Astrocyte (in vitro differentiated cells and primary cell): ENCODE measurements at regions not wholly inside any gene's neighbourhood (a gene's known extent, or its start where the extent isn't known, plus 50 kb on each side); places are given as distances from the start of the nearest gene placed in this dataset.

Experiments used
- DNase-seq: peaks from one replicate; pipeline ENCODE4 v3.0.0-alpha.2; 2010; ENCODE audit warnings: low read depth
- FAIRE-seq: peaks from 2 replicates; lab custom pipeline; 2011; peaks lifted over from hg19 to GRCh38; lab: Jason Lieb, UNC
- H2AFZ ChIP-seq: 2 replicates; pipeline ENCODE4 v1.6.0; 2012; ENCODE audit warnings: low read depth, low read length, inconsistent platforms
- H3K27ac ChIP-seq: 2 replicates; pipeline ENCODE4 v1.5.1; 2011; ENCODE audit warnings: low read depth, low read length, inconsistent platforms
- H3K27me3 ChIP-seq: 2 replicates; pipeline ENCODE4 v1.6.0; 2011; ENCODE audit warnings: low read length, inconsistent platforms; ENCODE audit not compliant: insufficient read depth
- H3K36me3 ChIP-seq: 2 replicates; pipeline ENCODE4 v1.5.1; 2011; ENCODE audit warnings: low read length, inconsistent platforms; ENCODE audit not compliant: insufficient read depth
- H3K4me1 ChIP-seq: 2 replicates; pipeline ENCODE4 v1.5.1; 2011; ENCODE audit warnings: low read length, inconsistent platforms; ENCODE audit not compliant: insufficient read depth
- H3K4me2 ChIP-seq: 2 replicates; pipeline ENCODE4 v1.6.0; 2012; ENCODE audit warnings: low read length, inconsistent platforms
- H3K4me3 ChIP-seq: 2 replicates; pipeline ENCODE4 v1.5.1; 2011; ENCODE audit warnings: low read depth, mild to moderate bottlenecking, low read length, inconsistent platforms; ENCODE audit not compliant: insufficient read depth
- H3K79me2 ChIP-seq: 2 replicates; pipeline ENCODE4 v1.6.0; 2012; ENCODE audit warnings: mild to moderate bottlenecking, low read length, inconsistent platforms; ENCODE audit not compliant: insufficient read depth
- H3K9ac ChIP-seq: 2 replicates; pipeline ENCODE4 v1.6.0; 2012; ENCODE audit warnings: mild to moderate bottlenecking, low read length, inconsistent platforms
- H3K9me3 ChIP-seq: 2 replicates; pipeline ENCODE4 v1.5.1; 2012; ENCODE audit warnings: low read depth, mild to moderate bottlenecking, low read length, inconsistent platforms; ENCODE audit not compliant: insufficient read depth
- H4K20me1 ChIP-seq: 2 replicates; pipeline ENCODE4 v1.6.0; 2012; ENCODE audit warnings: low read length, inconsistent platforms; ENCODE audit not compliant: insufficient read depth
- H3K27ac Mint-ChIP-seq: one replicate; pipeline ENCODE4 v1.8.0; 2021; ENCODE audit warnings: mild to moderate bottlenecking, mixed read lengths; ENCODE audit not compliant: unreplicated experiment
- H3K27me3 Mint-ChIP-seq: one replicate; pipeline ENCODE4 v1.8.0; 2021; ENCODE audit warnings: low read depth, mixed read lengths; ENCODE audit not compliant: unreplicated experiment
- H3K36me3 Mint-ChIP-seq: one replicate; pipeline ENCODE4 v1.8.0; 2021; ENCODE audit warnings: low read depth, mixed read lengths; ENCODE audit not compliant: unreplicated experiment
- H3K4me1 Mint-ChIP-seq: one replicate; pipeline ENCODE4 v1.8.0; 2021; ENCODE audit warnings: low read depth, mixed read lengths; ENCODE audit not compliant: unreplicated experiment
- H3K4me3 Mint-ChIP-seq: one replicate; pipeline ENCODE4 v1.8.0; 2021; ENCODE audit warnings: mild to moderate bottlenecking, moderate library complexity, mixed read lengths; ENCODE audit not compliant: unreplicated experiment
- H3K9me3 Mint-ChIP-seq: one replicate; pipeline ENCODE4 v1.8.0; 2021; ENCODE audit warnings: mild to moderate bottlenecking, mixed read lengths; ENCODE audit not compliant: unreplicated experiment
- EZH2 ChIP-seq: IDR thresholded peaks from 2 replicates; pipeline ENCODE4 v1.6.1; 2012; ENCODE audit warnings: mild to moderate bottlenecking, low read length, inconsistent platforms; ENCODE audit not compliant: insufficient read depth
- TF ChIP-seq, protein P1 (sequence below): IDR thresholded peaks from 2 replicates; pipeline ENCODE4 v1.5.1; 2011; ENCODE audit warnings: low read depth, mild to moderate bottlenecking, inconsistent platforms, low read length, moderate library complexity; ENCODE audit not compliant: insufficient read depth

DNA sequence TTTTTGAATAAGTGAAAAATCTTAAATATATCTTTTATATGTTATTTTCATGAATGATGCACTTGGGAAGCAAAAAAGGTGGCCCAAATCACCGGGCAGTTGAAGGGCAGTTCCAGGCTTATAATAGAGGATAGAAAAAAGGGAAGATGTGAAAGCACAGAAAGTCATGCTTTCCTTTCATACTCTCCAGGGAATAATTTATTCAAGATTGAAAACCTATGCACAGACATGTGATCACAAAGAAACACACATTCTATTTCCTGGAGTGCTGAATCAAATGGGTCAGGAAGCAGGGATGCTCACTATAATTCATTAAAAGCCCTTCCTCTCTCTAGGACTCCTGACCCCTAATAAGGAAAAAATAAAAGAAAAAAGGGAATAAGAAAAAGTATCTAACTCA lies 66.1 kb upstream of the USP38 start:
- DNase-seq = no peak
- no peak overlapping the region for H3K27ac Mint-ChIP-seq
- Histone ChIP-seq H3K4me3 (no peak overlapping the region), H2AFZ (no peak overlapping the region), H3K27ac (no peak overlapping the region), H3K9ac (no peak overlapping the region), H3K4me2 (no peak overlapping the region), H4K20me1 (no peaks in the 10 kb centered on the region), H3K4me1 (no peaks in the 10 kb centered on the region), H3K79me2 (no peaks in the 10 kb centered on the region), H3K9me3 (no peaks in the 10 kb centered on the region), H3K36me3 (no peaks in the 10 kb centered on the region), H3K27me3 (no peaks in the 10 kb centered on the region)
- peaks cover 3% of the 10 kb centered on the region for H3K9me3 Mint-ChIP-seq
- peaks cover 2% of the 10 kb centered on the region for H3K27me3 Mint-ChIP-seq
- no peak for FAIRE-seq
- no peak overlapping the region for H3K4me3 Mint-ChIP-seq
- H3K4me1 Mint-ChIP-seq = no peaks in the 10 kb centered on the region
- TF ChIP-seq, protein P1, sequence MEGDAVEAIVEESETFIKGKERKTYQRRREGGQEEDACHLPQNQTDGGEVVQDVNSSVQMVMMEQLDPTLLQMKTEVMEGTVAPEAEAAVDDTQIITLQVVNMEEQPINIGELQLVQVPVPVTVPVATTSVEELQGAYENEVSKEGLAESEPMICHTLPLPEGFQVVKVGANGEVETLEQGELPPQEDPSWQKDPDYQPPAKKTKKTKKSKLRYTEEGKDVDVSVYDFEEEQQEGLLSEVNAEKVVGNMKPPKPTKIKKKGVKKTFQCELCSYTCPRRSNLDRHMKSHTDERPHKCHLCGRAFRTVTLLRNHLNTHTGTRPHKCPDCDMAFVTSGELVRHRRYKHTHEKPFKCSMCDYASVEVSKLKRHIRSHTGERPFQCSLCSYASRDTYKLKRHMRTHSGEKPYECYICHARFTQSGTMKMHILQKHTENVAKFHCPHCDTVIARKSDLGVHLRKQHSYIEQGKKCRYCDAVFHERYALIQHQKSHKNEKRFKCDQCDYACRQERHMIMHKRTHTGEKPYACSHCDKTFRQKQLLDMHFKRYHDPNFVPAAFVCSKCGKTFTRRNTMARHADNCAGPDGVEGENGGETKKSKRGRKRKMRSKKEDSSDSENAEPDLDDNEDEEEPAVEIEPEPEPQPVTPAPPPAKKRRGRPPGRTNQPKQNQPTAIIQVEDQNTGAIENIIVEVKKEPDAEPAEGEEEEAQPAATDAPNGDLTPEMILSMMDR = no peak
- TF ChIP-seq EZH2 = no peak
- no peaks in the 10 kb centered on the region for H3K36me3 Mint-ChIP-seq

DNA sequence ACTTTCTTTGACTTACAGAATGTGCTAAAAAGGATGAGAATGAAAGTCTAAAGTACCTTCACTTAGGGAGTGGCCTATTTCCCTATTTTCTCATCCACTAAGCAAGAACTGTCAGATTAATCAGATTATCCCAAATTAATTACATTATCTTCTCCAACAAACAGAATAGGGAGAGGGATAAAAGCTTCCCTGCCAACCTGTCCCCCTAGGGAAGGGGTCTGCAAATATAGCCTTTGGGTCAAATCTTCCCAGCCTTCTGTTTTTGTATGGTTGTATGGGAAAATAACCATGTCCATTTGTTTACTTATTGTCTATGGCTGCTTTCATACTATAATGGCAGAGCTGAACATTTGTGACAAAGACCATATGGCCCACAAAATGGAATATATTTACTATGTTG lies 57.1 kb upstream of the USP38 start:
- Mint-ChIP-seq H3K27ac (no peak overlapping the region), H3K9me3 (peaks cover 2% of the 10 kb centered on the region), H3K4me1 (no peaks in the 10 kb centered on the region), H3K27me3 (no peaks in the 10 kb centered on the region), H3K36me3 (no peaks in the 10 kb centered on the region), H3K4me3 (no peak overlapping the region)
- H3K79me2 ChIP-seq = no peaks in the 10 kb centered on the region
- no peaks in the 10 kb centered on the region for H3K36me3 ChIP-seq
- H2AFZ ChIP-seq = no peak overlapping the region
- no peaks in the 10 kb centered on the region for H4K20me1 ChIP-seq
- no peak overlapping the region for H3K9ac ChIP-seq
- DNase-seq (no peak), FAIRE-seq (no peak)
- H3K27ac ChIP-seq = no peak overlapping the region
- no peaks in the 10 kb centered on the region for H3K27me3 ChIP-seq
- no peaks in the 10 kb centered on the region for H3K4me1 ChIP-seq
- no peak overlapping the region for H3K4me3 ChIP-seq
- H3K9me3 ChIP-seq = no peaks in the 10 kb centered on the region
- no peak overlapping the region for H3K4me2 ChIP-seq
- TF ChIP-seq, protein P1 = no peak
- TF ChIP-seq EZH2 = no peak

DNA sequence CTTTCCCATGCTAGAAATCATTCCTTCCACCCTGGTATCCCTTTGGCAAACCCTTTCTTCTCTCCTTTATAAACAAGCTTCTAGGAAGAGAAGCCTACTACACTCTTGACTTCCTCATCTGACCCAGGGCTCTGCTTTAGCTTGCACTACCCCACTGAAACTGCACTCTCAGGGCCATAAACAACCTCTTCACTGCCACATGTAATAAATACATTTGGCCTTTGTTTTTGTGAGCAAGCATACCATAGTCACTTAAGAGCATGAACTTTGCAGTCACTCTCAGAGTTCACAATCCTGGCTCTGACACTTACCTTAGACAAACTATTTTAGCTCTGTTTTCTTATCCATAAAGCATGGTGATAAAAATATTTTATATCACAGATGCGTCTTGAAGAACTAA lies 50.7 kb upstream of the USP38 start:
- DNase-seq = no peak
- Histone ChIP-seq H3K9ac (no peak overlapping the region), H3K36me3 (no peaks in the 10 kb centered on the region), H4K20me1 (no peaks in the 10 kb centered on the region), H3K4me1 (no peaks in the 10 kb centered on the region), H3K4me3 (no peak overlapping the region), H3K4me2 (no peak overlapping the region), H2AFZ (no peak overlapping the region), H3K9me3 (no peaks in the 10 kb centered on the region), H3K79me2 (no peaks in the 10 kb centered on the region), H3K27me3 (no peaks in the 10 kb centered on the region), H3K27ac (no peak overlapping the region)
- no peak overlapping the region for H3K4me3 Mint-ChIP-seq
- no peaks in the 10 kb centered on the region for H3K9me3 Mint-ChIP-seq
- no peak overlapping the region for H3K27ac Mint-ChIP-seq
- H3K4me1 Mint-ChIP-seq = no peaks in the 10 kb centered on the region
- no peaks in the 10 kb centered on the region for H3K27me3 Mint-ChIP-seq
- no peak for FAIRE-seq
- no peaks in the 10 kb centered on the region for H3K36me3 Mint-ChIP-seq
- TF ChIP-seq EZH2 = no peak
- TF ChIP-seq, protein P1 = no peak
